ENCODE measurements at regions not wholly inside any gene's neighbourhood (a gene's known extent, or its start where the extent isn't known, plus 50 kb on each side); places are given as distances from the start of the nearest gene placed in this dataset.

DNA sequence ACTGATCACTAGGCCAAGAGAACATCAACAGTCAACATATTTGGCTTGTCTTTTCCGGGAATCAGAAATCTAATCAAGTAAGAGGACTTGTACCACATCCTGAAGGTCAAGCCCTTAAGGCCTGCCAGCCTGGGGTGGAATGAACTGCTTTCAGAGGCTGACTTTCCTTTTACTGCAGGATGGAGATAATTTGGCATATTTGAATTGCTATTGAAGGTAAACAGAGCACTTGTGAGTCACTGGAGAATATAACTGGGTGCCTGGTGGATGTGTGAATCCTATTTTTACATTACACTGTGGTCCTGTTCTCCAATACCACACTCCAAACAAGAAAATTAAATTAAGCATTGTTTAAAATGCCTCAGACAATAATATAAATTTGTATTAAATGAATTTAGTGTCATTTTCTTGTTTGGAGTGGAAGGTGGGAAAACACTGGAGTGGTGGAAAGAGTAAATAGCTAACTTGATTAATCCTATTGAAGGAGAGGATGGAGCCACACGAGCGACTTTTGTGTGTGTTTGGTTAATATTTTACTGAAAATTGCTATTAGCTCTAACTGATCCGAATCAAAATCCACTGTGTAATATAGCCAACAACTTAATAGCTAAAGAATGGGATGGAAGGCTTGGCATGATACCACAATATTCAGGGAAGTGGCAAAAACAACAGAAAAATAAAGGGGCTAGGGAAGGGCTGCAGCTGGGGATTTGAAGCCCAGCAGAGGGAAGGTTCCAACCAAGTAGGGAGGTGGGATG, 89.4 kb downstream of the OTX2 start:
- Histone ChIP-seq H3K9me3 (no peaks in the 10 kb centered on the region), H3K27me3 (no peaks in the 10 kb centered on the region), H3K36me3 (no peaks in the 10 kb centered on the region), H3K4me3 (no peak overlapping the region), H3K27ac (no peak overlapping the region), H3K4me1 (no peaks in the 10 kb centered on the region)
- 26% methylated on average over 4 of the region's 4 CpGs for WGBS (ENCODE audit: insufficient coverage, low coverage, low lambda C conversion rate, missing lambda C conversion rate)
- ATAC-seq (no peak), DNase-seq (no peak)
- TF ChIP-seq POLR2A (IDR thresholded peaks at IDR 0.05), result no peak
- TF ChIP-seq, protein P1, sequence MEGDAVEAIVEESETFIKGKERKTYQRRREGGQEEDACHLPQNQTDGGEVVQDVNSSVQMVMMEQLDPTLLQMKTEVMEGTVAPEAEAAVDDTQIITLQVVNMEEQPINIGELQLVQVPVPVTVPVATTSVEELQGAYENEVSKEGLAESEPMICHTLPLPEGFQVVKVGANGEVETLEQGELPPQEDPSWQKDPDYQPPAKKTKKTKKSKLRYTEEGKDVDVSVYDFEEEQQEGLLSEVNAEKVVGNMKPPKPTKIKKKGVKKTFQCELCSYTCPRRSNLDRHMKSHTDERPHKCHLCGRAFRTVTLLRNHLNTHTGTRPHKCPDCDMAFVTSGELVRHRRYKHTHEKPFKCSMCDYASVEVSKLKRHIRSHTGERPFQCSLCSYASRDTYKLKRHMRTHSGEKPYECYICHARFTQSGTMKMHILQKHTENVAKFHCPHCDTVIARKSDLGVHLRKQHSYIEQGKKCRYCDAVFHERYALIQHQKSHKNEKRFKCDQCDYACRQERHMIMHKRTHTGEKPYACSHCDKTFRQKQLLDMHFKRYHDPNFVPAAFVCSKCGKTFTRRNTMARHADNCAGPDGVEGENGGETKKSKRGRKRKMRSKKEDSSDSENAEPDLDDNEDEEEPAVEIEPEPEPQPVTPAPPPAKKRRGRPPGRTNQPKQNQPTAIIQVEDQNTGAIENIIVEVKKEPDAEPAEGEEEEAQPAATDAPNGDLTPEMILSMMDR (IDR thresholded peaks at IDR 0.05), result no peak
- intact Hi-C loops (cut with DNase I), result no loop called here

DNA sequence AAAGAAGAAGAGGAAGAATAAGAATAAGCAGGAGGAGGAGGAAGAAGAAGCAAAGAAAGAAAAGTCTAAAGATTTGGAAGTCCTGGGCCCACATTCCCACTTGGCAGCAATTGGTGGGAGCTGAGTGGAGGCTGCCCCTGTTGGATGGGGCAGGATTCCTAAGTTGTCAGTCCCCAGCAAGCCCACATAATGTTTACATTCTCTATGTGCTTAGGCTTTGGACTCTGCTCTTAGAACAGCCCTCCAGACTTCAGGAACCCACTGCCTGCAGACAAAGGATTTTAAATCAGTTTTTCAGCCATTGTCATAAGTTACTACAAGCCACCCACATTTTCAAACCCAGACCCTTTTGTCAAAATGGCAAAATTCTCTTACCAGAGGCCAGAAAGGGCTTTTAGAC, 92.0 kb downstream of the OTX2 start:
- Histone ChIP-seq H3K9me3 (no peaks in the 10 kb centered on the region), H3K27me3 (no peaks in the 10 kb centered on the region), H3K4me3 (no peak overlapping the region), H3K36me3 (no peaks in the 10 kb centered on the region), H3K27ac (no peak overlapping the region), H3K4me1 (no peaks in the 10 kb centered on the region)
- TF ChIP-seq, protein P1 (IDR thresholded peaks at IDR 0.05), result no peak
- TF ChIP-seq POLR2A (IDR thresholded peaks at IDR 0.05), result no peak
- ATAC-seq (peak in 1 of 4 donors; percentile 41), DNase-seq (no peak)
- intact Hi-C loops (cut with DNase I), result no loop called here

DNA sequence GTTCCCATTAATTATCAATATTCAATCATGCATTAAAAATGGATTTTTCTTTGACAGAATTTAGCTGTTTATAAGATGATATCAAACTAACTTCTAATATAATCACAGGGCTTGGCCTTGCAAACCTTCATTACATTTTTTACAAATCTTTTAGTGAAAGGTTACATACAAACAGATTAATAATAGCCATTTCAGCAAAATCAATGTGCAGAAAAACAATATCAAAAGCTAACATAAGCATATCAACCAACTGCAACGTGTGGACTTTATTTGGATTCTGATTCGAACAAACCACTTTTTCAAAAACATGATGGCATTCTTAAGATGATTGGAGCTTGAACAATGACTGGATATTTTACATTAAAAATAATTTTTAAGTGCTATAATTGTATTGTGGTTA, 93.6 kb downstream of the OTX2 start:
- Histone ChIP-seq H3K27me3 (no peaks in the 10 kb centered on the region), H3K27ac (no peak overlapping the region), H3K4me3 (no peak overlapping the region), H3K4me1 (no peaks in the 10 kb centered on the region), H3K36me3 (no peaks in the 10 kb centered on the region), H3K9me3 (no peaks in the 10 kb centered on the region)
- TF ChIP-seq, protein P1 (IDR thresholded peaks at IDR 0.05), result no peak
- no peak for TF ChIP-seq POLR2A (IDR thresholded peaks at IDR 0.05)
- ATAC-seq (no peak), DNase-seq (no peak)
- 61% methylated on average over 2 of the region's 2 CpGs for WGBS (ENCODE audit: insufficient coverage, low coverage, low lambda C conversion rate, missing lambda C conversion rate)
- intact Hi-C loops (cut with DNase I), result no loop called here

DNA sequence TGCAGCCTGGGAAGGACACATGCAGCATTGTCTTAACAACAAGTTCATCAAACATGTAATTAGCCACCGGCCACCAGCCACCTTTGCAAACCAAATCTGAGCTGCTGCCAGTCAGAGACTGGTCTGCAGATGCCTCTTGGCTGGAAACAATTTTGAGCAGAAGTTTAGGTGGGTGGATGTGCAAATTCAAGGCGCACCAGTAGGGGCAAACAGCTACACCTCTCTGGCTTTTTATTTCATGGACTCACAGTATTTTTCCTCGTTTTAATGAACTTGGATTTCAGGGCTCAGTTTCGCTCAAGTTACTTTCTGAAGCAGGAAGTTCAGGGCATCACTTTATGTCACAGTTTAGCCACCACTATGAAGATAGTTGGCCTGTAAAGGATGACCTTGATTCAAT, 94.3 kb downstream of the OTX2 start:
- no peak for ATAC-seq
- Histone ChIP-seq H3K27me3 (no peaks in the 10 kb centered on the region), H3K4me3 (no peak overlapping the region), H3K36me3 (no peaks in the 10 kb centered on the region), H3K4me1 (no peaks in the 10 kb centered on the region), H3K27ac (no peak overlapping the region), H3K9me3 (no peaks in the 10 kb centered on the region)
- TF ChIP-seq POLR2A (IDR thresholded peaks at IDR 0.05), result no peak
- TF ChIP-seq, protein P1 (IDR thresholded peaks at IDR 0.05), result no peak
- DNase-seq, result no peak
- WGBS (ENCODE audit: insufficient coverage, low coverage, low lambda C conversion rate, missing lambda C conversion rate), result 41% methylated on average over 4 of the region's 4 CpGs
- intact Hi-C loops (cut with DNase I), result no loop called here

DNA sequence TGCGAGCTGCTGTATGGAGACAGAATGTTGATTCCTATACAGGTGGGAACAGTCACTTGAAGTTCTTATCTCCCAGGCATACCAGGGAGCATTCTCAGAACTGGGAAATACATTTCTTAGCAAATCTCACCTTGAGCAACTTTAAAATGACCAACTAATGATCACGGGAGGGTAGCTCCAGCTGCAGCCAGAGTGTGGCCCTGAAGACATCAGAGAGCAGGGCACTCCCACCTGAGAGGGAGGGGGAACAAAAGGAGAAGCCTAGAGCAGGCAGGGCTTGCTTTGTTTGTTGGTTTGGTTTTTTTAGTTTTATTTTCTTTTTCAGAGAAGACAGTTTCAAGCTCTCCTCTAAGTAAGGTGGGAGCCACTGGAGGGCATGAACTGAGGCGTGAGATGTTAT, 101.1 kb downstream of the OTX2 start:
- Histone ChIP-seq H3K9me3 (no peaks in the 10 kb centered on the region), H3K4me3 (no peak overlapping the region), H3K27ac (no peak overlapping the region), H3K27me3 (no peaks in the 10 kb centered on the region), H3K4me1 (no peaks in the 10 kb centered on the region), H3K36me3 (no peaks in the 10 kb centered on the region)
- no peak for DNase-seq
- intact Hi-C loops (cut with DNase I), result no loop called here
- no peak for ATAC-seq
- no peak for TF ChIP-seq POLR2A (IDR thresholded peaks at IDR 0.05)
- TF ChIP-seq, protein P1 (IDR thresholded peaks at IDR 0.05), result no peak
- 50% methylated on average over 3 of the region's 3 CpGs for WGBS (ENCODE audit: insufficient coverage, low coverage, low lambda C conversion rate, missing lambda C conversion rate)

Data from right lobe of liver (tissue), 6 donors.